ENCODE measurements at regions not wholly inside any gene's neighbourhood (a gene's known extent, or its start where the extent isn't known, plus 50 kb on each side); places are given as distances from the start of the nearest gene placed in this dataset.

GRCh38 chr9:88320748-88321415, 67.4 kb upstream of the SPIN1 start:
- TF ChIP-seq GATA2 (IDR thresholded peaks at IDR 0.05; ENCODE audit: low read depth, low read length): no peak
- TF ChIP-seq GATA3 (IDR thresholded peaks at IDR 0.05; ENCODE audit: low read depth, low read length): no peak

Measured in SH-SY5Y (cell line).